Body of pancreas (tissue), 4 donors: ENCODE measurements at regions not wholly inside any gene's neighbourhood (a gene's known extent, or its start where the extent isn't known, plus 50 kb on each side); places are given as distances from the start of the nearest gene placed in this dataset.

Source experiments
- CTCF ChIP-seq, 7 experiments: fragments of 450-650 bp in 4 of 7; fragments of 200-600 bp in 3 of 7; sonication (generic) in 3 of 7; IDR thresholded peaks; one replicate each; pipeline ENCODE4 v1.5.1; 2016 to 2019; ENCODE audit warnings: antibody characterized with exemption in 7 of 7
- POLR2A ChIP-seq, 3 donors: fragments of 450-650 bp; IDR thresholded peaks; one replicate each; pipeline ENCODE4 v1.6.1; 2016; ENCODE audit warnings: antibody characterized with exemption in 3 of 3, mild to moderate bottlenecking in 2 of 3

- TF ChIP-seq POLR2A (IDR thresholded peaks at IDR 0.05) (no peak), CTCF (IDR thresholded peaks at IDR 0.05) (no peak)
Measured at GRCh38 chr6:139551376-139551775, 176.9 kb upstream of the CITED2 start.
